Gastroesophageal sphincter (tissue), 3 donors: ENCODE measurements at regions not wholly inside any gene's neighbourhood (a gene's known extent, or its start where the extent isn't known, plus 50 kb on each side); places are given as distances from the start of the nearest gene placed in this dataset.

Experiments
- CTCF ChIP-seq, 4 experiments: fragments of 200-600 bp in 2 of 4; fragments of 450-650 bp in 2 of 4; sonication (generic) in 1 of 4; IDR thresholded peaks; one replicate each; pipeline ENCODE4 v1.5.1; 2017 to 2019; ENCODE audit warnings: antibody characterized with exemption in 4 of 4, mild to moderate bottlenecking in 2 of 4, moderate library complexity in 2 of 4
- EP300 ChIP-seq: sonication (generic); formaldehyde crosslinking; IDR thresholded peaks from one replicate; pipeline ENCODE4 v1.6.1; 2017; ENCODE audit warnings: antibody characterized with exemption, mild to moderate bottlenecking
- POLR2A ChIP-seq, 2 donors: fragments of 450-650 bp; IDR thresholded peaks; one replicate each; pipeline ENCODE4 v1.6.1; 2017; ENCODE audit warnings: antibody characterized with exemption in 2 of 2, mild to moderate bottlenecking in 2 of 2, moderate library complexity in 1 of 2

GRCh38 chr11:25225078-25225477, 728.2 kb downstream of the LUZP2 start:
- no peak for TF ChIP-seq CTCF (IDR thresholded peaks at IDR 0.05)
- no peak for TF ChIP-seq POLR2A (IDR thresholded peaks at IDR 0.05)
- no peak for TF ChIP-seq EP300
